GM12891 (cell line): ENCODE measurements at regions not wholly inside any gene's neighbourhood (a gene's known extent, or its start where the extent isn't known, plus 50 kb on each side); places are given as distances from the start of the nearest gene placed in this dataset.
"Not testable (repeated sequence)": the region's sequence is repeated elsewhere in the genome, so short reads cannot be mapped to it uniquely, and the experiment has no call there.

Experiments
- DNase-seq: peaks from one replicate; pipeline ENCODE4 v3.0.0; 2011; ENCODE audit warnings: low spot score; ENCODE audit not compliant: insufficient read length
- FAIRE-seq: peaks from 2 replicates; lab custom pipeline; 2011; peaks lifted over from hg19 to GRCh38; lab: Jason Lieb, UNC
- PAX5 ChIP-seq: IDR thresholded peaks from 2 replicates; pipeline ENCODE4 v1.6.1; 2011; ENCODE audit warnings: low read length, moderate library complexity, mild to moderate bottlenecking; ENCODE audit not compliant: insufficient read depth, severe bottlenecking
- POLR2A ChIP-seq: IDR thresholded peaks from 2 replicates; pipeline ENCODE4 v1.6.1; 2011; ENCODE audit warnings: low read depth, low read length, control low read depth
- POLR2AphosphoS5 ChIP-seq: IDR thresholded peaks from 2 replicates; pipeline ENCODE4 v1.6.1; 2011; ENCODE audit warnings: low read depth, low read length, control low read depth
- POU2F2 ChIP-seq: IDR thresholded peaks from 2 replicates; pipeline ENCODE4 v1.6.1; 2011; ENCODE audit warnings: low read depth, mild to moderate bottlenecking, control low read depth, low read length, moderate library complexity
- SPI1 ChIP-seq: IDR thresholded peaks from 2 replicates; pipeline ENCODE4 v1.6.1; 2011; ENCODE audit warnings: low read depth, low read length, control low read depth
- TAF1 ChIP-seq: IDR thresholded peaks from 2 replicates; pipeline ENCODE4 v1.6.1; 2011; ENCODE audit warnings: low read depth, low read length, control low read depth

DNA sequence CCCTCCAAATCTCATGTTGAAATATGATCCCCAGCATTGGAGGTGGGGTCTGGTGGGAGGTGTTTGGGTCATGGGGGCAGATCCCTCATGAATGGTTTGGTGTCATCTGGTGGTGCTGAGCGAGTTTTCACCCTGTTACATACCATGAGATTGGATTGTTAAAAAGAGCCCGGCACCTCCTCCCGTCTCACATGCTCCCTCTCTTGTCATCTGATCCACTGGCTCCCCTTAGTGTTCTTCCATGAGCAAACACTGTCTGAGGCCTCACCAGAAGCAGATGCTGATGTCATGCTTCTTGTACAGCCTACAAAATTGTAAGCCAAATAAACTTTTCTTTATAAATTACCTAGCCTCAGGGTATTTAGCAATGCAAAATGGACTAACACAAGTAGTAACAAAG, 405.0 kb upstream of the SLC39A10 start:
- FAIRE-seq (no peak), DNase-seq (no peak)
- TF ChIP-seq POU2F2: no peak
- no peak for TF ChIP-seq POLR2AphosphoS5
- TF ChIP-seq PAX5: no peak
- no peak for TF ChIP-seq POLR2A
- TF ChIP-seq SPI1: no peak
- TF ChIP-seq TAF1: no peak

DNA sequence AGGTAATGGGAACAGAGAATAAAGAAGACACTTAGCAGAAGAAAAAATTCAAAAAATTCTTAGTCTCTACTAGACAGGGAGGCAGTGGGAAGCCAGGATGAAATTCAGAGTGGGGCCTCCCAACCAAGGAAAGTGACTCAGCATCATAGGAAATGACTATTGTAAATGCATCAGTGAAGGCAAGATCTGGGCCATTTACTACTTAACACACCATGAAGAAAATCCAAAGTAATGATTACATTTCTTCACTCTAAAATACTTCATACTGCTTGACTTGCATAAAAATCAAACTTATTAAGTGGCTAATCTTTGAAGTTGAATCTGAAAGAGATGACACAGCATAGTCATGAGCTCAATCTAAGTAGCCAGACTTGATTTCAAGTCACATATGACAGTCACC, 405.8 kb upstream of the SLC39A10 start:
- no peak for FAIRE-seq
- no peak for DNase-seq
- TF ChIP-seq PAX5 (no peak), TAF1 (no peak), POLR2AphosphoS5 (no peak), POLR2A (no peak), SPI1 (no peak), POU2F2 (no peak)

DNA sequence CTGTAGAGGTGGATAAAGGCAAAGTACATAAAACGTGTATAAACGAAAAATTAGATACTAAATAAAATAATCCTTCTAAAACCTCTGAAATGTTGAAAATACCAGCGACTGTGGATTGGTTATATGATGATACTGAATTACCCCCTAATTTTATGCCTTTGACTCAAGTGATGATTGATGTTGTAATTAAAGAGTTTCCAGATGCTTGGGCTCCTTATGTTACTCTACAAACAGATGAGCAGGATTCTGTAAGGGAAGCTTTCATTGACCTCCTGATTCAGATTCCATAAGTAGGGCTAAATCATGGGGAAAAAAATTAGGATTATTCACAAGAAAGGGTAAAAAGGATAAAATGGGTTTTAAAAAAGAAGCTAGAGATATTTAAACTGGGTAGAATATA, 418.2 kb upstream of the SLC39A10 start:
- TF ChIP-seq POLR2AphosphoS5: no peak
- TF ChIP-seq TAF1: no peak
- no peak for TF ChIP-seq POLR2A
- no peak for TF ChIP-seq SPI1
- no peak for TF ChIP-seq POU2F2
- no peak for TF ChIP-seq PAX5
- no peak for FAIRE-seq

DNA sequence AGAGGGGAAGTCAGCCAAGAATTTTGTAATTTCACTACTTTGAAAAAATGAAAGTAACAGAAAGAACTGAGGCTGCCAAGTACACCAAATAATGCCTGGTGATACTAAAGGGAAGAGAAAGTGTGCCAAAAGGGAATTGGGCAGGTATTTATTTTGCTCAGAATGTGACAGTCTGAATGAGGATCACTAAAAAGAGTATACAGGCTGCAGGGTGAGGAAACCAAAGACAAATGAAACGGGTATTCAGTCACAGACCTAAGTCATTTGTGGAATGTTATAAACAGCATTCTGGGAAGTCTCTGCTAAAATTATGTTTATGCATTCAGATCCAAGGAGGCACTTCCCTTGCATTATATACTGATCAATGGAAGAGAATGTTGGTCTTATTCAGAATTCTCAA, 418.6 kb upstream of the SLC39A10 start:
- TF ChIP-seq SPI1 (no peak), TAF1 (no peak), POLR2A (no peak), PAX5 (no peak), POU2F2 (no peak), POLR2AphosphoS5 (no peak)
- DNase-seq: no peak
- FAIRE-seq: no peak

More for the DNA sequence above, 418.2 kb upstream of the SLC39A10 start:
- DNase-seq: no peak

DNA sequence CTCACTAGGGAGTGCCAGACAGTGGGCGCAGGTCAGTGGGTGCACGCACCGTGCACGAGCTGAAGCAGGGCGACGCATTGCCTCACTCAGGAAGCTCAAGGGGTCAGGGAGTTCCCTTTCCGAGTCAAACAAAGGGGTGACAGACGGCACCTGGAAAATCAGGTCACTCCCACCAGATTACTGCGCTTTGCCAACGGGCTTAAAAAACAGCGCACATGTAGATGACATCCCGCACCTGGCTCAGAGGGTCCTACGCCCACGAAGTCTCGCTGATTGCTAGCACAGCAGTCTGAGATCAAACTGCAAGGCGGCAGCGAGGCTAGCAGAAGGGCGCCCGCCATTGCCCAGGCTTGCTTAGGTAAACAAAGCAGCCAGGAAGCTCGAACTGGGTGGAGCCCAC, 428.5 kb upstream of the SLC39A10 start:
- not testable (repeated sequence) for DNase-seq, FAIRE-seq

DNA sequence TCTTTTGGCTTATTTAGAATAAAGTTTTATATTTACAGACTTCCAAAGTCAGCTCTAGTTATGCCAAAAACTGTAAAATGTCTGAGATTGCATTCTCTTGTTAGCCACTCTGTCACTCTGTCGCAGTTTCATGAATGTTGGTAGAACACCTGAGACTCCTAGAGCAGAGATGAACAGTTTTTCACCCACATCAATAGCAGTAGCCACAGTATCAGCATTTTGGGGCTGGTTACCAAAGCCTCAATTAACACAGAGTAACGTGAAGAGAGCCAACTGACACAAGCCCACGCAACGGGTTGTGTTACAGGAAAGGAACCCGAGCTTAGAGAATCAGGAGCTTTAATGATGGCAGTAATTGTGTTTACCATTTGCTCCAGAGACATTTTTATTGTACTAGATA, 443.0 kb upstream of the SLC39A10 start:
- no peak for DNase-seq
- FAIRE-seq: no peak
- TF ChIP-seq PAX5: no peak
- TF ChIP-seq POU2F2: no peak
- TF ChIP-seq TAF1: no peak

DNA sequence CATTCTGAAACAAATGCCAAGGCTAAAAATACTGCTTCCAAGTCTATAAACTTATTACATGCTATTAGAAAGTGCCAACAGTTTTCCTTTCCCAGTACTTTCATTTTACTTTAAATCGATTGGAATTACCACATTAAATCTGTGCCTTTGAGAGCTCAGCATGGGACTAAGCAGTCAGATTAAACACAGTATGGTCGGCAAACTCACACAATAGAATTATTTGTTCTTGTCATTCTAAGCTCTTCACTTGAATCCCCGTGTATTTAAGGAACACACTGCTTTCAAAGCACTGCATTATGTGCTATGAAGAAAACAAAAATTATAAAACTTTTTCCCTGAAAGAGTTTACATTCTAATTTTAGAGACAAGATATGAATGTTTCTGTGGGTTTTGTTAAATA, 444.4 kb upstream of the SLC39A10 start:
- TF ChIP-seq PAX5 (no peak), TAF1 (no peak)
- no peak for DNase-seq
- no peak for FAIRE-seq

DNA sequence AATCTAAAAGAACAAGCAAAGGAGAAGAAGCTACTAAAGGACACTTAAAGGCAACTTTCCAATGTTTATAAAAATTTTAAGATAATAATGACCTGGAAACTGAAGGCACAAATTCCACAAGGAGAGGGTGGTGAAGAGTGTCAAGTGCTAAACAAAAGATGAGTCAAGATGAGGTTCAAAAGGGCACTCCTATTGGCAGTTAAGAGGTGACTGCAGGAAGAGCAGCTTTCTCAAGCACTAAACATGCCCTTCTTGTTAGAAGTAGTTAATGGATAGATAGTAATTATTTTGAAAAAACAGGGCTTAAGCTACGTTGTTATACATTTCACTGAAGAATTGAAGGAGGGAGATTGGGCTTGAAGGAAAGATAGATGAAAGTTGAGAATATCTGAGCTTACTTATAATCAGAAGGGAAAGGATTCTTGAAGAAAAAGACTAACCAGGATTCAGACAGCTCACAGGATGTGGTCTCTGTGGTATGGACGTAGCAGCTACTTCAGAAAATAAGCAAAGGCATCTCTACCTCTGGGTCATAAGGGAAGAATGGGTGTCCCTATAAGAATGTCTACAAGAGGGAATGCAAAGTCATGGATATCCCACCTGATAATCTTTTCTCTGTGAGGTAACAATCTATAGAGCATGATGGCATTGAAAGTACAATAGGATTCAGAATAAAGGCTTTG, 454.7 kb upstream of the SLC39A10 start:
- FAIRE-seq: no peak
- TF ChIP-seq POU2F2: no peak
- TF ChIP-seq SPI1: no peak
- TF ChIP-seq POLR2A: no peak
- TF ChIP-seq PAX5: no peak
- no peak for TF ChIP-seq POLR2AphosphoS5
- TF ChIP-seq TAF1: no peak
- DNase-seq: no peak

DNA sequence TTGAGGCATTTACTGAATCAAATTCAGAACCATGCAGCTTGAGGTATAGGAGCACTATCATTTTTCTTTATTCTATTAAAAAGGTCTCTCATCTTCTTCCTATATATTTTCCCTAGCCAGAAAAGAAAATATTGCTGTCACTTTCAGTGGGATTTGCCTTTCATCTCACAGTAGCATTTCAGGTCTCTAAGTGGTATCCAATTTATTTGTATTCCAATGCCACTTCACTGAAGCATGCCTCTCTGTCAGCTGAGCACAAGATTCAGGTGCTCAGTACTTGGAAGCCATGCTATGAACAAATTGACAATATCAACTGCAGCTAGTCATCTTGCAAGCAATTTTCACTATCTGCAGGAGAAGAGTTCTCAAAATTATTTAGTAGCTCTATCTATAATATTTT, 457.2 kb upstream of the SLC39A10 start:
- TF ChIP-seq POLR2AphosphoS5 (no peak), PAX5 (no peak), POU2F2 (no peak), POLR2A (no peak), SPI1 (no peak), TAF1 (no peak)
- no peak for DNase-seq
- no peak for FAIRE-seq

DNA sequence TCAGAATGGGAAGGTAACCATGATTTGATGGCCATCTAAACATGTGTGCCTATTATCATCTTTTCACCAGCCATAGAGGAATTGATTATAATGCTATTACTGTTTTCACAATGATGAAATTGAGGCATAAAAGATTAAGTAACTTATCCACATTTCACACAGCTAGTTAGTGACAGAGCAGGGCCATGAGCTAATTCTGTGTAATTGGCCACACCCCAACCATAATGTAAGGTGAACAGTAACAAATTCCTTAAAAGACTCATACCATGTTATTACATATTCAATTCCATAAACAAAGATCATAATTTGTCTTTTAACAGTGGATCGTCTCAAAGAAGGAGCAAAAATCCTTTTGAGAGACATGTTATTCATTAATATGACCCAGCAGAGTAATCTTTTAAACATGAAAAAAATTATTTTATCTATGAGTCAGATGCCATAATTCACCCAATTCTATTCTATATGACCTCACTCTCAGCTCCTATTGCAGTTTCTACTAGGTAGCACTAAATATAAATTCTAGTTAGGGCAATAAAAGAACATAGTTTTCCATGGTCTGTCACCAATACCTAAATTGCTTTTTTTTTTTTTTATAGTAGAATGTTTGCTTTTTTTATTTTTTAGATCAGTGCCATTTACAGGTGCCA, 475.8 kb upstream of the SLC39A10 start:
- FAIRE-seq: no peak
- TF ChIP-seq SPI1: no peak
- no peak for TF ChIP-seq POLR2A
- no peak for TF ChIP-seq PAX5
- no peak for TF ChIP-seq POLR2AphosphoS5
- TF ChIP-seq POU2F2: no peak
- TF ChIP-seq TAF1: no peak
- DNase-seq: no peak
